HepG2 (cell line): ENCODE measurements at regions not wholly inside any gene's neighbourhood (a gene's known extent, or its start where the extent isn't known, plus 50 kb on each side); places are given as distances from the start of the nearest gene placed in this dataset.

Experiments
- AGO1 ChIP-seq: fragments of 200-400 bp; formaldehyde crosslinking; IDR thresholded peaks from 2 replicates; pipeline ENCODE4 v1.6.1; 2017; ENCODE audit warnings: mild to moderate bottlenecking, low read depth, low read length, moderate library complexity; ENCODE audit not compliant: poor library complexity, severe bottlenecking
- ATAD3A ChIP-seq: sonication (generic); formaldehyde crosslinking; IDR thresholded peaks from 2 replicates; pipeline ENCODE4 v1.4.0; 2020; ENCODE audit warnings: missing genetic modification reagents
- CREB3 ChIP-seq: sonication (generic); formaldehyde crosslinking; IDR thresholded peaks from 2 replicates; pipeline ENCODE4 v1.5.0; 2020; ENCODE audit warnings: missing genetic modification reagents
- ELF3 ChIP-seq: IDR thresholded peaks from 2 replicates; pipeline ENCODE4 v1.6.1; 2016; ENCODE audit warnings: missing genetic modification reagents, missing compliant biosample characterization
- FOXK2 ChIP-seq: fragments of 450-650 bp; IDR thresholded peaks from 2 replicates; pipeline ENCODE4 v1.6.1; 2016
- FUBP1 ChIP-seq: sonication (generic); formaldehyde crosslinking; IDR thresholded peaks from 2 replicates; pipeline ENCODE4 v1.5.1; 2020; ENCODE audit warnings: missing genetic modification reagents, mild to moderate bottlenecking, borderline replicate concordance
- GTF2F1 ChIP-seq: fragments of 150-350 bp; IDR thresholded peaks from 2 replicates; pipeline ENCODE4 v1.6.1; 2014; ENCODE audit warnings: low read length
- HOXA9 ChIP-seq: sonication (generic); formaldehyde crosslinking; IDR thresholded peaks from 2 replicates; pipeline ENCODE4 v1.8.1; 2022; ENCODE audit warnings: missing genetic modification reagents, mild to moderate bottlenecking, moderate library complexity, borderline replicate concordance
- MAF1 ChIP-seq: sonication (generic); formaldehyde crosslinking; IDR thresholded peaks from 2 replicates; pipeline ENCODE4 v1.5.0; 2020; ENCODE audit warnings: missing genetic modification reagents, borderline replicate concordance
- MAFG ChIP-seq: sonication (generic); formaldehyde crosslinking; IDR thresholded peaks from 2 replicates; pipeline ENCODE4 v1.5.1; 2020; ENCODE audit warnings: mild to moderate bottlenecking, missing genetic modification reagents
- POLR2A ChIP-seq, 2 experiments: IDR thresholded peaks; 2 replicates each; pipeline ENCODE4 v1.6.1; 2011; ENCODE audit warnings: low read depth in 2 of 2, low read length in 2 of 2, mild to moderate bottlenecking in 1 of 2, moderate library complexity in 1 of 2; ENCODE audit not compliant: insufficient read depth in 1 of 2
- RFXANK ChIP-seq: IDR thresholded peaks from 2 replicates; pipeline ENCODE4 v1.6.1; 2016
- SCMH1 ChIP-seq: sonication (generic); formaldehyde crosslinking; IDR thresholded peaks from 2 replicates; pipeline ENCODE4 v1.9.0; 2021; ENCODE audit warnings: missing genetic modification reagents, mild to moderate bottlenecking, borderline replicate concordance
- SMAD3 ChIP-seq: sonication (generic); formaldehyde crosslinking; IDR thresholded peaks from 2 replicates; pipeline ENCODE4 v1.4.0; 2020; ENCODE audit warnings: missing genetic modification reagents
- ZNF296 ChIP-seq: sonication (generic); formaldehyde crosslinking; conservative IDR thresholded peaks from 2 replicates; pipeline ENCODE4 v1.5.0; 2020; ENCODE audit warnings: mild to moderate bottlenecking, missing genetic modification reagents
- ZNF484 ChIP-seq: sonication (generic); formaldehyde crosslinking; IDR thresholded peaks from 2 replicates; pipeline ENCODE4 v1.5.1; 2020; ENCODE audit warnings: mild to moderate bottlenecking, low read depth, missing genetic modification reagents, borderline replicate concordance
- ZNF629 ChIP-seq: sonication (generic); formaldehyde crosslinking; conservative IDR thresholded peaks from 2 replicates; pipeline ENCODE4 v1.5.0; 2020; ENCODE audit warnings: missing genetic modification reagents
- ZNF747 ChIP-seq: sonication (generic); formaldehyde crosslinking; IDR thresholded peaks from 2 replicates; pipeline ENCODE4 v1.8.1; 2023; ENCODE audit warnings: missing genetic modification reagents, mild to moderate bottlenecking, borderline replicate concordance
- ZNF883 ChIP-seq: sonication (generic); formaldehyde crosslinking; IDR thresholded peaks from 2 replicates; pipeline ENCODE4 v1.5.1; 2020; ENCODE audit warnings: mild to moderate bottlenecking, missing genetic modification reagents; ENCODE audit errors: not compliant biosample characterization
- TF ChIP-seq, protein P1 (sequence below): sonication (generic); formaldehyde crosslinking; IDR thresholded peaks from 2 replicates; pipeline ENCODE4 v1.5.1; 2020; ENCODE audit warnings: mild to moderate bottlenecking, moderate library complexity, missing genetic modification reagents
- TF ChIP-seq, protein P2 (sequence below): sonication (generic); formaldehyde crosslinking; IDR thresholded peaks from 2 replicates; pipeline ENCODE4 v1.4.0; 2020; ENCODE audit warnings: mild to moderate bottlenecking, missing genetic modification reagents, borderline replicate concordance

DNA sequence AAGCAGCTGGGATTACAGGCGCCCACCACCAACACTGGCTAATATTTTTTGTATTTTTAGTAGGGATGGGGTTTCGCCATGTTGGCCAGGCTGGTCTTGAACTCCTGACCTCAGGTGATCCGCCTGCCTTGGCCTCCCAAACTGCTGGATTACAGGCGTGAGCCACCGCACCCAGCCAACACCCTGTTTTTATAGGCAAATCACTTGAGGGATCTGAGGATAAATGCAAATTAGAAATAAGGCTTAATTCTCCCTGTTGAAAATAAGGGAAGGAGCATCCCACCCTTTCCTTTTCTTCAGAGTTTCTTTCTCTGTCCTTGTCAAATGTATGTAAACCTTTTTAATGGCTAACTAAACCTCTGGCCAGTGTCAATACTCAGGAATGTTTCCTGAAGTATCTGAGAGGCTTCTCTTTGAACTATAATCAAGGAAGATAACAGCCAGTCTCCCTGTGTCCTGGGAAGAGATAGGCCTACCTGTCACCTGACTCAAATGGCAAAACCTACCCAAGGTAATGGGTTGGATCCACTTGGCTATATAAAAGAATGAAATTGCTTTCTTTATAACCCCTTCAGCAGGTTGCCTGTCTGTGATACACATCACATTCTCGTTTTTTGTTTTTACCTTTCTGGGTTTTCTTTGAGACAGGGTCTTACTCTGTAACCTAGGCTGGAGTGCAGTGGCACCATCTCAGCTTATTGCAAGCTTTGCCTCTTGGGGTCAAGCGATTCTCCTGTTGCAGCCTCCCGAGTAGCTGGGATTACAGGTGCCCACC, 64.5 kb upstream of the TNFAIP3 start (continued):
- no peak for TF ChIP-seq ZNF747
- TF ChIP-seq HOXA9 = no peak
- no peak for TF ChIP-seq SCMH1
- TF ChIP-seq CREB3 (CRISPR knock-in tag) = no peak
- no peak for TF ChIP-seq MAF1 (CRISPR knock-in tag)
- TF ChIP-seq FUBP1 (CRISPR knock-in tag) = no peak
- TF ChIP-seq POLR2A (IDR thresholded peaks at IDR 0.05; ENCODE audit: insufficient read depth in 1 of 2, low read depth in 2 of 2, low read length in 2 of 2) = no peak
- peak; percentile 46; the same call in 1 of the 2 replicates for TF ChIP-seq ZNF629 (CRISPR knock-in tag)
- TF ChIP-seq, protein P1, sequence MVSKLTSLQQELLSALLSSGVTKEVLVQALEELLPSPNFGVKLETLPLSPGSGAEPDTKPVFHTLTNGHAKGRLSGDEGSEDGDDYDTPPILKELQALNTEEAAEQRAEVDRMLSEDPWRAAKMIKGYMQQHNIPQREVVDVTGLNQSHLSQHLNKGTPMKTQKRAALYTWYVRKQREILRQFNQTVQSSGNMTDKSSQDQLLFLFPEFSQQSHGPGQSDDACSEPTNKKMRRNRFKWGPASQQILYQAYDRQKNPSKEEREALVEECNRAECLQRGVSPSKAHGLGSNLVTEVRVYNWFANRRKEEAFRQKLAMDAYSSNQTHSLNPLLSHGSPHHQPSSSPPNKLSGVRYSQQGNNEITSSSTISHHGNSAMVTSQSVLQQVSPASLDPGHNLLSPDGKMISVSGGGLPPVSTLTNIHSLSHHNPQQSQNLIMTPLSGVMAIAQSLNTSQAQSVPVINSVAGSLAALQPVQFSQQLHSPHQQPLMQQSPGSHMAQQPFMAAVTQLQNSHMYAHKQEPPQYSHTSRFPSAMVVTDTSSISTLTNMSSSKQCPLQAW (CRISPR knock-in tag) = peak; percentile 47; the same call in 1 of the 2 replicates
- no peak for TF ChIP-seq SMAD3 (CRISPR knock-in tag)
- TF ChIP-seq ELF3 = peak; percentile 82
- TF ChIP-seq MAFG (CRISPR knock-in tag) = no peak
- 0 out of 2 replicates have a peak, but pooled peaks have one; percentile 24 for TF ChIP-seq RFXANK (CRISPR knock-in tag)
- TF ChIP-seq GTF2F1 = no peak
- TF ChIP-seq FOXK2 = no peak
- TF ChIP-seq, protein P2, sequence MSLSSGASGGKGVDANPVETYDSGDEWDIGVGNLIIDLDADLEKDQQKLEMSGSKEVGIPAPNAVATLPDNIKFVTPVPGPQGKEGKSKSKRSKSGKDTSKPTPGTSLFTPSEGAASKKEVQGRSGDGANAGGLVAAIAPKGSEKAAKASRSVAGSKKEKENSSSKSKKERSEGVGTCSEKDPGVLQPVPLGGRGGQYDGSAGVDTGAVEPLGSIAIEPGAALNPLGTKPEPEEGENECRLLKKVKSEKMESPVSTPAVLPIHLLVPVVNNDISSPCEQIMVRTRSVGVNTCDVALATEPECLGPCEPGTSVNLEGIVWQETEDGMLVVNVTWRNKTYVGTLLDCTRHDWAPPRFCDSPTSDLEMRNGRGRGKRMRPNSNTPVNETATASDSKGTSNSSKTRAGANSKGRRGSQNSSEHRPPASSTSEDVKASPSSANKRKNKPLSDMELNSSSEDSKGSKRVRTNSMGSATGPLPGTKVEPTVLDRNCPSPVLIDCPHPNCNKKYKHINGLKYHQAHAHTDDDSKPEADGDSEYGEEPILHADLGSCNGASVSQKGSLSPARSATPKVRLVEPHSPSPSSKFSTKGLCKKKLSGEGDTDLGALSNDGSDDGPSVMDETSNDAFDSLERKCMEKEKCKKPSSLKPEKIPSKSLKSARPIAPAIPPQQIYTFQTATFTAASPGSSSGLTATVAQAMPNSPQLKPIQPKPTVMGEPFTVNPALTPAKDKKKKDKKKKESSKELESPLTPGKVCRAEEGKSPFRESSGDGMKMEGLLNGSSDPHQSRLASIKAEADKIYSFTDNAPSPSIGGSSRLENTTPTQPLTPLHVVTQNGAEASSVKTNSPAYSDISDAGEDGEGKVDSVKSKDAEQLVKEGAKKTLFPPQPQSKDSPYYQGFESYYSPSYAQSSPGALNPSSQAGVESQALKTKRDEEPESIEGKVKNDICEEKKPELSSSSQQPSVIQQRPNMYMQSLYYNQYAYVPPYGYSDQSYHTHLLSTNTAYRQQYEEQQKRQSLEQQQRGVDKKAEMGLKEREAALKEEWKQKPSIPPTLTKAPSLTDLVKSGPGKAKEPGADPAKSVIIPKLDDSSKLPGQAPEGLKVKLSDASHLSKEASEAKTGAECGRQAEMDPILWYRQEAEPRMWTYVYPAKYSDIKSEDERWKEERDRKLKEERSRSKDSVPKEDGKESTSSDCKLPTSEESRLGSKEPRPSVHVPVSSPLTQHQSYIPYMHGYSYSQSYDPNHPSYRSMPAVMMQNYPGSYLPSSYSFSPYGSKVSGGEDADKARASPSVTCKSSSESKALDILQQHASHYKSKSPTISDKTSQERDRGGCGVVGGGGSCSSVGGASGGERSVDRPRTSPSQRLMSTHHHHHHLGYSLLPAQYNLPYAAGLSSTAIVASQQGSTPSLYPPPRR (CRISPR knock-in tag) = 0 out of 2 replicates have a peak, but pooled peaks have one; percentile 35
- no peak for TF ChIP-seq ZNF484 (CRISPR knock-in tag)
- no peak for TF ChIP-seq ZNF296 (CRISPR knock-in tag)
- no peak for TF ChIP-seq ZNF883 (CRISPR knock-in tag)
- no peak for TF ChIP-seq ATAD3A (CRISPR knock-in tag)
- TF ChIP-seq AGO1 = no peak
